WTC11 (cell line): ENCODE measurements at regions not wholly inside any gene's neighbourhood (a gene's known extent, or its start where the extent isn't known, plus 50 kb on each side); places are given as distances from the start of the nearest gene placed in this dataset.
A peak's percentile ranks its signal among the peaks of the same experiment; 100 is the strongest.

Experiments used
- ATAC-seq: fragments of 200-7000 bp; cut with Tn5 transposase; 2 replicates; pipeline ENCODE4 v1.10.0; 2021; ENCODE audit warnings: mild to moderate bottlenecking, moderate library complexity
- CTCF ChIA-PET: fragments of 300-600 bp; sonication (Branson Sonifier 250); formaldehyde crosslinking; loops from one replicate; lab custom pipeline; 2021; ENCODE audit warnings: antibody characterized with exemption; lab: Charles Lee
- POLR2A ChIA-PET: fragments of 350-600 bp; sonication (Branson Sonifier 250); formaldehyde crosslinking; loops from one replicate; lab custom pipeline; 2021; ENCODE audit warnings: antibody characterized with exemption; lab: Charles Lee
- DNase-seq: peaks from one replicate; pipeline ENCODE4 v3.0.0; 2021; ENCODE audit warnings: low spot score
- H3K27ac Mint-ChIP-seq: 2 replicates; pipeline ENCODE4 v1.8.0; 2021; ENCODE audit warnings: mixed read lengths
- H3K27me3 Mint-ChIP-seq: 2 replicates; pipeline ENCODE4 v1.8.0; 2021; ENCODE audit warnings: low read depth, mild to moderate bottlenecking, moderate library complexity, mixed read lengths
- H3K36me3 Mint-ChIP-seq: 2 replicates; pipeline ENCODE4 v1.8.0; 2021; ENCODE audit warnings: mixed read lengths
- H3K4me1 Mint-ChIP-seq: 2 replicates; pipeline ENCODE4 v1.8.0; 2022; ENCODE audit warnings: mixed read lengths
- H3K4me3 Mint-ChIP-seq: 2 replicates; pipeline ENCODE4 v1.8.0; 2021; ENCODE audit warnings: mild to moderate bottlenecking, moderate library complexity, mixed read lengths
- H3K9me3 Mint-ChIP-seq: 2 replicates; pipeline ENCODE4 v1.8.0; 2021; ENCODE audit warnings: mixed read lengths
- ELF4 ChIP-seq: sonication (generic); formaldehyde crosslinking; IDR thresholded peaks from 2 replicates; pipeline ENCODE4 v1.8.1; 2022; ENCODE audit warnings: low read depth, mild to moderate bottlenecking, moderate library complexity, missing genetic modification reagents
- ESRRA ChIP-seq: sonication (generic); formaldehyde crosslinking; IDR thresholded peaks from 2 replicates; pipeline ENCODE4 v1.8.1; 2022; ENCODE audit warnings: mild to moderate bottlenecking, missing genetic modification reagents, borderline replicate concordance
- GABPB1 ChIP-seq: sonication (generic); formaldehyde crosslinking; IDR thresholded peaks from 2 replicates; pipeline ENCODE4 v1.8.1; 2023; ENCODE audit warnings: mild to moderate bottlenecking, missing genetic modification reagents
- GRHL2 ChIP-seq: fragments of 250-450 bp; sonication (Bioruptor Pico); IDR thresholded peaks from 2 replicates; pipeline ENCODE4 v1.8.0; 2022; ENCODE audit warnings: mild to moderate bottlenecking, moderate library complexity; ENCODE audit not compliant: insufficient replicate concordance, severe bottlenecking
- GTF2I ChIP-seq: fragments of 250-450 bp; sonication (Bioruptor Pico); conservative IDR thresholded peaks from 2 replicates; pipeline ENCODE4 v1.4.0; 2021; ENCODE audit warnings: mild to moderate bottlenecking
- IRF2 ChIP-seq: sonication (generic); formaldehyde crosslinking; IDR thresholded peaks from 2 replicates; pipeline ENCODE4 v1.8.0; 2022; ENCODE audit warnings: low read depth, missing genetic modification reagents, borderline replicate concordance
- MYBL2 ChIP-seq: sonication (generic); formaldehyde crosslinking; IDR thresholded peaks from 2 replicates; pipeline ENCODE4 v1.8.1; 2023; ENCODE audit warnings: mild to moderate bottlenecking, moderate library complexity, missing genetic modification reagents
- SMAD3 ChIP-seq: sonication (generic); formaldehyde crosslinking; IDR thresholded peaks from 2 replicates; pipeline ENCODE4 v1.8.0; 2022; ENCODE audit warnings: missing genetic modification reagents, mild to moderate bottlenecking, borderline replicate concordance
- TCF7 ChIP-seq: sonication (generic); formaldehyde crosslinking; IDR thresholded peaks from 2 replicates; pipeline ENCODE4 v1.8.0; 2022; ENCODE audit warnings: mild to moderate bottlenecking, low read depth, missing genetic modification reagents, moderate library complexity
- ZNF281 ChIP-seq: sonication (generic); formaldehyde crosslinking; IDR thresholded peaks from 2 replicates; pipeline ENCODE4 v1.8.0; 2023; ENCODE audit warnings: mild to moderate bottlenecking, missing genetic modification reagents
- ZSCAN18 ChIP-seq: fragments of 250-450 bp; sonication (Bioruptor Pico); IDR thresholded peaks from 2 replicates; pipeline ENCODE4 v2.1.2; 2022; ENCODE audit warnings: mild to moderate bottlenecking, moderate library complexity
- TF ChIP-seq, protein P1 (sequence below): sonication (generic); formaldehyde crosslinking; IDR thresholded peaks from 2 replicates; pipeline ENCODE4 v1.8.1; 2023; ENCODE audit warnings: mild to moderate bottlenecking, missing genetic modification reagents
- TF ChIP-seq, protein P2 (sequence below): sonication (generic); formaldehyde crosslinking; IDR thresholded peaks from 2 replicates; pipeline ENCODE4 v1.8.1; 2023; ENCODE audit warnings: mild to moderate bottlenecking, moderate library complexity, missing genetic modification reagents
- TF ChIP-seq, protein P3 (sequence below): sonication (generic); formaldehyde crosslinking; IDR thresholded peaks from 2 replicates; pipeline ENCODE4 v1.8.1; 2023; ENCODE audit warnings: mild to moderate bottlenecking, missing genetic modification reagents, moderate library complexity
- TF ChIP-seq, protein P4 (sequence below): sonication (generic); formaldehyde crosslinking; IDR thresholded peaks from 2 replicates; pipeline ENCODE4 v1.8.1; 2023; ENCODE audit warnings: mild to moderate bottlenecking, missing genetic modification reagents, borderline replicate concordance
- TF ChIP-seq, protein P5 (sequence below): sonication (generic); formaldehyde crosslinking; IDR thresholded peaks from 2 replicates; pipeline ENCODE4 v1.8.1; 2023; ENCODE audit warnings: mild to moderate bottlenecking, missing genetic modification reagents
- TF ChIP-seq, protein P6 (sequence below): sonication (generic); formaldehyde crosslinking; IDR thresholded peaks from 2 replicates; pipeline ENCODE4 v1.8.1; 2022; ENCODE audit warnings: missing genetic modification reagents, borderline replicate concordance

DNA sequence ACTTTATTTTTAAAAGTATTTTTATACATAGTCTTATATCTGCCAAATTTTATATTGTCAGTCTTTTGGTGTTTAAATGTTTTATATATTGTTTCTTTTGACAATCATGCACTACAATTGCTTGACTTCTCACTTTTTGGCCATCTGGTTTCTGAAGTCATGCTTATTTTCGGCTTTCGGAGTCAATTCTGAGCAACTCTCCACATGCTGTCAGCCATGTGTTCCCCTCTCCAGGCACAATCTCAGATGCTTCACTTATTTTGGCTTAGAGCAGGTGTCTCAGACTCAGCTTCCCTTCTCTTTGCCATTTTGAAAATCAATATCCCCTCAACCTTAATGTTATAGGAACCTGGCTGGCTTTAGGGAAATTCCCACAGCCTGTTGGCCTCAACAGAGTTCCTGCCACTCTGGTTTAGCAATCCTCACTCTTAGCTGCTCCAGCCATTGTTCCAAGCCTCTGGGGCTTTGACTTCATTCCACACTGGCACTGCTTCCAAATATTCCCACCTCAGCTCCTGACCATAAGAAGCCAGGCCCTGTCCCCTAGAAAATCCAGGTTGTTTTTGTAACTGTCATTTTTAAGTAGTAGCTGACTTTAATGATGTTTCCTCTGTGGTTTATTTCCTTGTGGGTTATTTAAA lies 125.5 kb upstream of the FAR2 start:
- no peak for TF ChIP-seq IRF2 (CRISPR knock-in tag)
- TF ChIP-seq, protein P1, sequence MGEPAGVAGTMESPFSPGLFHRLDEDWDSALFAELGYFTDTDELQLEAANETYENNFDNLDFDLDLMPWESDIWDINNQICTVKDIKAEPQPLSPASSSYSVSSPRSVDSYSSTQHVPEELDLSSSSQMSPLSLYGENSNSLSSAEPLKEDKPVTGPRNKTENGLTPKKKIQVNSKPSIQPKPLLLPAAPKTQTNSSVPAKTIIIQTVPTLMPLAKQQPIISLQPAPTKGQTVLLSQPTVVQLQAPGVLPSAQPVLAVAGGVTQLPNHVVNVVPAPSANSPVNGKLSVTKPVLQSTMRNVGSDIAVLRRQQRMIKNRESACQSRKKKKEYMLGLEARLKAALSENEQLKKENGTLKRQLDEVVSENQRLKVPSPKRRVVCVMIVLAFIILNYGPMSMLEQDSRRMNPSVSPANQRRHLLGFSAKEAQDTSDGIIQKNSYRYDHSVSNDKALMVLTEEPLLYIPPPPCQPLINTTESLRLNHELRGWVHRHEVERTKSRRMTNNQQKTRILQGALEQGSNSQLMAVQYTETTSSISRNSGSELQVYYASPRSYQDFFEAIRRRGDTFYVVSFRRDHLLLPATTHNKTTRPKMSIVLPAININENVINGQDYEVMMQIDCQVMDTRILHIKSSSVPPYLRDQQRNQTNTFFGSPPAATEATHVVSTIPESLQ (CRISPR knock-in tag), result no peak
- TF ChIP-seq, protein P2, sequence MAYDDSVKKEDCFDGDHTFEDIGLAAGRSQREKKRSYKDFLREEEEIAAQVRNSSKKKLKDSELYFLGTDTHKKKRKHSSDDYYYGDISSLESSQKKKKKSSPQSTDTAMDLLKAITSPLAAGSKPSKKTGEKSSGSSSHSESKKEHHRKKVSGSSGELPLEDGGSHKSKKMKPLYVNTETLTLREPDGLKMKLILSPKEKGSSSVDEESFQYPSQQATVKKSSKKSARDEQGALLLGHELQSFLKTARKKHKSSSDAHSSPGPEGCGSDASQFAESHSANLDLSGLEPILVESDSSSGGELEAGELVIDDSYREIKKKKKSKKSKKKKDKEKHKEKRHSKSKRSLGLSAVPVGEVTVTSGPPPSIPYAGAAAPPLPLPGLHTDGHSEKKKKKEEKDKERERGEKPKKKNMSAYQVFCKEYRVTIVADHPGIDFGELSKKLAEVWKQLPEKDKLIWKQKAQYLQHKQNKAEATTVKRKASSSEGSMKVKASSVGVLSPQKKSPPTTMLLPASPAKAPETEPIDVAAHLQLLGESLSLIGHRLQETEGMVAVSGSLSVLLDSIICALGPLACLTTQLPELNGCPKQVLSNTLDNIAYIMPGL (CRISPR knock-in tag), result no peak
- no peak for TF ChIP-seq TCF7 (CRISPR knock-in tag)
- TF ChIP-seq SMAD3 (CRISPR knock-in tag), result no peak
- TF ChIP-seq MYBL2, result no peak
- no peak for TF ChIP-seq GABPB1
- TF ChIP-seq, protein P3, sequence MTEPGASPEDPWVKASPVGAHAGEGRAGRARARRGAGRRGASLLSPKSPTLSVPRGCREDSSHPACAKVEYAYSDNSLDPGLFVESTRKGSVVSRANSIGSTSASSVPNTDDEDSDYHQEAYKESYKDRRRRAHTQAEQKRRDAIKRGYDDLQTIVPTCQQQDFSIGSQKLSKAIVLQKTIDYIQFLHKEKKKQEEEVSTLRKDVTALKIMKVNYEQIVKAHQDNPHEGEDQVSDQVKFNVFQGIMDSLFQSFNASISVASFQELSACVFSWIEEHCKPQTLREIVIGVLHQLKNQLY (CRISPR knock-in tag), result no peak
- no peak for TF ChIP-seq GRHL2 (CRISPR knock-in tag)
- TF ChIP-seq, protein P4, sequence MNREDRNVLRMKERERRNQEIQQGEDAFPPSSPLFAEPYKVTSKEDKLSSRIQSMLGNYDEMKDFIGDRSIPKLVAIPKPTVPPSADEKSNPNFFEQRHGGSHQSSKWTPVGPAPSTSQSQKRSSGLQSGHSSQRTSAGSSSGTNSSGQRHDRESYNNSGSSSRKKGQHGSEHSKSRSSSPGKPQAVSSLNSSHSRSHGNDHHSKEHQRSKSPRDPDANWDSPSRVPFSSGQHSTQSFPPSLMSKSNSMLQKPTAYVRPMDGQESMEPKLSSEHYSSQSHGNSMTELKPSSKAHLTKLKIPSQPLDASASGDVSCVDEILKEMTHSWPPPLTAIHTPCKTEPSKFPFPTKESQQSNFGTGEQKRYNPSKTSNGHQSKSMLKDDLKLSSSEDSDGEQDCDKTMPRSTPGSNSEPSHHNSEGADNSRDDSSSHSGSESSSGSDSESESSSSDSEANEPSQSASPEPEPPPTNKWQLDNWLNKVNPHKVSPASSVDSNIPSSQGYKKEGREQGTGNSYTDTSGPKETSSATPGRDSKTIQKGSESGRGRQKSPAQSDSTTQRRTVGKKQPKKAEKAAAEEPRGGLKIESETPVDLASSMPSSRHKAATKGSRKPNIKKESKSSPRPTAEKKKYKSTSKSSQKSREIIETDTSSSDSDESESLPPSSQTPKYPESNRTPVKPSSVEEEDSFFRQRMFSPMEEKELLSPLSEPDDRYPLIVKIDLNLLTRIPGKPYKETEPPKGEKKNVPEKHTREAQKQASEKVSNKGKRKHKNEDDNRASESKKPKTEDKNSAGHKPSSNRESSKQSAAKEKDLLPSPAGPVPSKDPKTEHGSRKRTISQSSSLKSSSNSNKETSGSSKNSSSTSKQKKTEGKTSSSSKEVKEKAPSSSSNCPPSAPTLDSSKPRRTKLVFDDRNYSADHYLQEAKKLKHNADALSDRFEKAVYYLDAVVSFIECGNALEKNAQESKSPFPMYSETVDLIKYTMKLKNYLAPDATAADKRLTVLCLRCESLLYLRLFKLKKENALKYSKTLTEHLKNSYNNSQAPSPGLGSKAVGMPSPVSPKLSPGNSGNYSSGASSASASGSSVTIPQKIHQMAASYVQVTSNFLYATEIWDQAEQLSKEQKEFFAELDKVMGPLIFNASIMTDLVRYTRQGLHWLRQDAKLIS, result no peak
- no peak for TF ChIP-seq GTF2I
- TF ChIP-seq, protein P5, sequence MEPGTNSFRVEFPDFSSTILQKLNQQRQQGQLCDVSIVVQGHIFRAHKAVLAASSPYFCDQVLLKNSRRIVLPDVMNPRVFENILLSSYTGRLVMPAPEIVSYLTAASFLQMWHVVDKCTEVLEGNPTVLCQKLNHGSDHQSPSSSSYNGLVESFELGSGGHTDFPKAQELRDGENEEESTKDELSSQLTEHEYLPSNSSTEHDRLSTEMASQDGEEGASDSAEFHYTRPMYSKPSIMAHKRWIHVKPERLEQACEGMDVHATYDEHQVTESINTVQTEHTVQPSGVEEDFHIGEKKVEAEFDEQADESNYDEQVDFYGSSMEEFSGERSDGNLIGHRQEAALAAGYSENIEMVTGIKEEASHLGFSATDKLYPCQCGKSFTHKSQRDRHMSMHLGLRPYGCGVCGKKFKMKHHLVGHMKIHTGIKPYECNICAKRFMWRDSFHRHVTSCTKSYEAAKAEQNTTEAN, result no peak
- no peak for TF ChIP-seq ESRRA (CRISPR knock-in tag)
- POLR2A ChIA-PET, result no interaction called here
- H3K9me3 Mint-ChIP-seq, result peaks cover under 1% of the 10 kb centered on the region
- DNase-seq (no peak), ATAC-seq (0 out of 2 replicates have a peak, but pooled peaks have one; percentile 28)
- H3K27me3 Mint-ChIP-seq, result no peaks in the 10 kb centered on the region
- no peak overlapping the region for H3K27ac Mint-ChIP-seq
- CTCF ChIA-PET, result interaction anchor here (1.1 to 2.5 kb wide), 5 partner anchors 12 to 294 kb away, joined by 3 to 9 read pairs (median 5); no protein-coding TSS in a partner anchor
- H3K4me3 Mint-ChIP-seq, result no peak overlapping the region
- peaks cover 7% of the 10 kb centered on the region for H3K4me1 Mint-ChIP-seq
- 0 out of 2 replicates have a peak, but pooled peaks cover under 1% of the 10 kb centered on the region for H3K36me3 Mint-ChIP-seq

- no peaks in the 10 kb centered on the region for H3K27me3 Mint-ChIP-seq
- ATAC-seq, result 0 out of 2 replicates have a peak, but pooled peaks have one; percentile 41
- TF ChIP-seq, protein P6, sequence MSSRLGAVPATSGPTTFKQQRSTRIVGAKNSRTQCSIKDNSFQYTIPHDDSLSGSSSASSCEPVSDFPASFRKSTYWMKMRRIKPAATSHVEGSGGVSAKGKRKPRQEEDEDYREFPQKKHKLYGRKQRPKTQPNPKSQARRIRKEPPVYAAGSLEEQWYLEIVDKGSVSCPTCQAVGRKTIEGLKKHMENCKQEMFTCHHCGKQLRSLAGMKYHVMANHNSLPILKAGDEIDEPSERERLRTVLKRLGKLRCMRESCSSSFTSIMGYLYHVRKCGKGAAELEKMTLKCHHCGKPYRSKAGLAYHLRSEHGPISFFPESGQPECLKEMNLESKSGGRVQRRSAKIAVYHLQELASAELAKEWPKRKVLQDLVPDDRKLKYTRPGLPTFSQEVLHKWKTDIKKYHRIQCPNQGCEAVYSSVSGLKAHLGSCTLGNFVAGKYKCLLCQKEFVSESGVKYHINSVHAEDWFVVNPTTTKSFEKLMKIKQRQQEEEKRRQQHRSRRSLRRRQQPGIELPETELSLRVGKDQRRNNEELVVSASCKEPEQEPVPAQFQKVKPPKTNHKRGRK, result no peak
- TF ChIP-seq ELF4, result no peak
- TF ChIP-seq ZSCAN18, result no peak
- TF ChIP-seq ZNF281, result no peak
- TF ChIP-seq, all 79 proteins: peak for 0
- Mint-ChIP-seq H3K27ac (no peak overlapping the region), H3K9me3 (no peaks in the 10 kb centered on the region), H3K36me3 (no peaks in the 10 kb centered on the region), H3K4me3 (no peak overlapping the region), H3K4me1 (peaks cover 7% of the 10 kb centered on the region)
- POLR2A ChIA-PET, result no interaction called here
- CTCF ChIA-PET, result interaction anchor here (1.1 to 2.5 kb wide), 5 partner anchors 11 to 293 kb away, joined by 3 to 9 read pairs (median 5); no protein-coding TSS in a partner anchor
- DNase-seq, result no peak
These were observed 125.0 kb upstream of the FAR2 start for GRCh38 chr12:29024117-29024516.
